ENCODE measurements at regions not wholly inside any gene's neighbourhood (a gene's known extent, or its start where the extent isn't known, plus 50 kb on each side); places are given as distances from the start of the nearest gene placed in this dataset.

GRCh38 chr2:9103663-9104277 lies 100.3 kb upstream of the MBOAT2 start:
- DNase-seq: no peak

- no peak for DNase-seq
Observed at GRCh38 chr2:9102861-9103662, 99.6 kb upstream of the MBOAT2 start.

- DNase-seq: no peak
Observed at GRCh38 chr2:9101763-9102425, 98.4 kb upstream of the MBOAT2 start.

DNA sequence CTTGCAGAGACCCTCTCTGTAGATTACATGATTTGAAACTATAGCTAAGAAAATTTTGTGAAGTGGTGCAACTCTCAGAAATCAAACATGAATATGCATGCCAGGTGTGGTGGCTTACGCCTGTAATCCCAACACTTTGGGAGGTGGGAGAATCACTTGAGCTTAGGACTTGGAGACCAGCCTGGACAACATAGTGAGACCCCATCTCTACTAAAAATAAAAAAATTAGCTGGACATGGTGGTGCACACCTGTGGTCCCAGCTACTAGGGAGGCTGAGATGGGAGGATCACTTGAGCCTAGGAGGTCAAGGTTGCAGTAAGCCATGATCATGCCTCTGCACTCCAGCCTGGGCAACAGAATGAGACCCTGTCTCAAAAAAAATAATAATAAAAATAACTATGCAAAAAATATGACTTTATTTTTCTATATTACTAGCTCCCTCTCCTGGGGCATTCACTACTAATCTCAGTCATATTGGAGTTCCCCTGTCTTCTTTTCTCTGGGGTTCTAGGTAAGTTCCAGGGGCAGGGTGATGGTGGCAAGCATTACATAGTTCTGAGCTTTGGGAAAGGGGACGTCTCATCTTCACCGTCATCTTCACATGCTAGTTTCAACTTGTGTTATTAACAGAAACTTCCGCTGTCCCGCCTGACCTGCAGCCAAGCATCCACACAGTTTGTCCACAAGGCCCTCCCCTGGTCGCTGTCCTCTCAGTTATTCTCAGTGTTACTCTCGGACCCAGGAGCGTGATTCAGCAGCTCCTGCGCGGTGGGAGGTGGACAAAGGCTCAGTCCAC lies 96.8 kb upstream of the MBOAT2 start:
- no peak for DNase-seq

- no peak for DNase-seq
Observed at GRCh38 chr2:9099341-9099751, 95.9 kb upstream of the MBOAT2 start.

- no peak for DNase-seq
Observed at GRCh38 chr2:9097892-9098291, 94.4 kb upstream of the MBOAT2 start.

DNA sequence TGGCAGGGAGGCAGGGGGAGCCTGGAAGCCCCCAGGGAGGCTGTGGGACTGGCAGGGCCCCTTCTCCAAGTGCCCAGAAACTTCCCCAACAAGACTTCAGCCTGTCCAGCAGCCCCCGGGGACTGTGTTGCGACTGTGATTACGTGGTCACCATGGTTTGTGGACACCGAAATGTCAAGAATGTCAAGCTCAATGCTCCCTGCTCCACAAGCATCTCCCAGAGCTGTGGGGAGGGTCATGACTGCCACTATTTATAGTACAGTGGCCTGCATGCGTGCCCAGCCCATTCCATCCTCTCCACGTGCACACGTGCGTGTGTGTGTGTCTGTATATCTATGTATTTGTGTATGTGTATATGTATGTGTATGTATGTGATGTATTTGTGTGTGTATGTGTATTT lies 93.8 kb upstream of the MBOAT2 start:
- DNase-seq: no peak

DNA sequence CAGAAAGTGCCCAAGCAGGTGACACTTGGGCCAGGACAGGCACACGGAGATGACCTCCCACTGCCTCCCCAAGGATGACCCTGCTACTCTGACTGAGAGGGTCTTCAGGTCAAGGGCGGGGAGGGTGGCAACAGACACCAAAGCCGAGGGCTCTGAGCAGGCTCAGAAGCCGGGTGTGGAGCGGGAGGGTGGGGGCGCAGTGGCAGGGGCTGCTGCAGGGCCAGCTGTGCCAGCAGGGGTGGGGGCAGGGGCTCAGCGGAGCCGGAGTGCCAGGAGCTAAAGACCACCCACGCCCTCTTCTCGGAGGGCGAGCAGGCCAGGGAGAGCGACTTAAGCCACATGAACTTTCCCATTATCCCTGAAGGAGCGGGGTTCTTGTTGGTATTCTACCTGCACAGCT lies 93.3 kb upstream of the MBOAT2 start:
- no peak for DNase-seq

DNA sequence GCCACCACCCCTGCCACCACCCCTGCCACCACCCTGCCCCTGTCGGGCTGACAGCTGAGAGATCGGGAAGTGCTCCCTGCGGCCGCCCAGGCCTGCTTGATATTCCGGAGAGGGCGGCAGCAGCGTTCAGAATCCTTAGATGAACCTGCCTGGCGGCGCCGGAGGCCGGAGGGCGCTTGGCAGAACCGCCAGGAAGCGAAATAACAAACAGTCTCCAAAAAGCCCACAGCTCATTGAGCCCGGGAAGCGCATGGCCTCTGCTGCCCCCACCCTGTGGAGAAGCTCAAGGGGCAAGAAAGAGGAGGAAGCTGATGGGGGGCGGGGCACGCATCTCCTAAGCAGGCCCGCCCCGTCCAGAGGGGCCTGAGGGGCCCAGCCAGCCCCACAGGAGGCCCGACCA lies 92.2 kb upstream of the MBOAT2 start:
- no peak for DNase-seq

- DNase-seq: no peak
Observed at GRCh38 chr2:9095226-9095625, 91.7 kb upstream of the MBOAT2 start.

DNA sequence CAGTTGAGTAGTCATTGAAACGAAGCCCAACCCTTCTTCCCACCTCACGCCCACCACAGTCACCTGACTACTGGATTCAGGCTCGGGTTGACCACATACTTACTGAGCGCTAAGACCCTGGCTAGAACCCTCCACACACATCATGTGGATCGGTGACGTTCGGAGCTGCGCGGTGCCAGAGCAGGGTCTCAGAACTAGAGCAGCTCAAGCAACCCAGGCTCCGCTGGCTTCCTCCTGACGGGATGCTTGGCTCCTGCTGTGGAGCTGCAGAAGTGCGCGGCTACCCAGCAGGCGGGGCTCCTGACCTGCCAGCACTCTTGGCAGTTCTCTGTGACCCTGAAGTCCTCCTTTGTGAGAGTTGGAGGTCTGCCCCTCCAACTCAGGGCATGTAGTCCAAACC lies 90.6 kb upstream of the MBOAT2 start:
- no peak for DNase-seq

- DNase-seq: no peak
Observed at GRCh38 chr2:9093324-9093723, 89.8 kb upstream of the MBOAT2 start.

DNA sequence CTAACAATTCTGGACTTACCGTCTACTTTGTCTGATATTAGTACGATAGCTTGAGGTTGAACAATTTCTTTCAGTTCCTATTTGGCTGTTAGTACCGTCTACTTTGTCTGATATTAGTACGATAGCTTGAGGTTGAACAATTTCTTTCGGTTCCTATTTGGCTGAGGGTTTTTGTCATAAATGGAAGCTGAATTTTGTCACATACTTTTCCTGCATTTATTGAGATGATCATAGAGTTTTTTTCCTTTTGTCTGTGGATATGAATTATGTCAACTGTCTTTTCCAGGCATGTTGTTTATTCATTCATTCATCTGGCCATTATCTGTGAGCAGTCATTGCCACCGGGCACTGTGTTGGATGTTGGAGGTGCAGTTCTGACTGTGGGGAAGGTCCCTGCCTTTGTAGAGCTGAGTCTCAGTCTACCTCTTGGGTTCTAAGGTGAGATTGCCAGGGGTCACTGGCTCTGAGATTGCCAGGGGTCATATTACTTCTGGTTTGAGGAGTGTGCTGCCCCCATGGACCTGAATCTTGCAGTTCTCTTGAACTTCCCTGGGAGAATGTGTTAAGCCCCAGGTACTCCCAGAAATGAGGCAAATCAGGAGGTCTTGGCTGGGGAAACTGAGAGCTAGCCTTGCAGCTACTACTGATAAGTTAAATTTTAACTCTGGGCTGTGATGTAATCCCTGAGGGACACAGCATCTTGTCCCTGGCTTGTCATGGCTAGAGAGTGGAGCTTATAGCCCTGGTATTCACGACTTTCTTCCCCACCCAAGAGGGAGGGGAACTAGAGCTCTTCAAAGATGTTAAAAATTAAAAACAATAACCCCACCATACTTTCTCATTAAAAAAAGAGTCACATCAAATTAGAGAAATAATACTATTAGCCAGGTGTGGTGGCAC lies 89.1 kb upstream of the MBOAT2 start:
- DNase-seq: no peak

DNA sequence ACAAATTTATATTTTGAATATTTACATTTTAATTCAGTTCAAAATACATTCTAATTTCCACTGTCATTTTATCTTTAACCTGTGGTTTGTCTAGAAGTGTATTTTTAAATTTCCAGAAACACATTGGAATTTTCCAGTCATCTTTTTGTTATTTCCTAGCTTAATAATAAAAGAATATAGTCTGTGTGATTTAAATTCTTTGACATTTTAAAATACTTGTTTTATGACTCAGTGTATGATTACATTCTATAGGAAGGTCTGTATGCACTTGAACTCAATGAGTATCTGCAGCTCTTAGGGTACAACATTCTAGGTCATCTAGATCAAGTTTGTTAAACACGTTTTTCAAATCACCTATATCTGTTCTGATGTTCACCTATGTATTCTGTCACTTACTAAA lies 88.3 kb upstream of the MBOAT2 start:
- DNase-seq: no peak

DNA sequence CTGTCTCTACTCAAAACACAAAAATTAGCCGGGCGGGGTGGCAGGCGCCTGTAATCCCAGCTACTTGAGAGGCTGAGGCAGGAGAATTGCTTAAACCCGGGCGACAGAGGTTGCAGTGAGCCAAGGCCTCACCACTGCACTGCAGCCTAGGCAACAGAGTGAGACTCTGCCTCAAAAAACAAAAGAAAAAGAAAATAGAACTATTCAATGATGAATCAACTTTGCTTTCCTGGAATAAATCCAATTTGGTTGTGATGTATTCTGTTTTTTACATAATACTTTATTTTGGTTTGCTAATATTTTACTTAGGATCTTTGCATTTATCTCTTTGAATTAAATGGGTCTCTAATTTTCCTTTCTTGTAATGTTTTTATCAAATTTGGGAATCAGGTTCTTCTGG lies 86.3 kb upstream of the MBOAT2 start:
- no peak for DNase-seq

GRCh38 chr2:9087121-9087681 lies 83.7 kb upstream of the MBOAT2 start:
- no peak for DNase-seq

DNA sequence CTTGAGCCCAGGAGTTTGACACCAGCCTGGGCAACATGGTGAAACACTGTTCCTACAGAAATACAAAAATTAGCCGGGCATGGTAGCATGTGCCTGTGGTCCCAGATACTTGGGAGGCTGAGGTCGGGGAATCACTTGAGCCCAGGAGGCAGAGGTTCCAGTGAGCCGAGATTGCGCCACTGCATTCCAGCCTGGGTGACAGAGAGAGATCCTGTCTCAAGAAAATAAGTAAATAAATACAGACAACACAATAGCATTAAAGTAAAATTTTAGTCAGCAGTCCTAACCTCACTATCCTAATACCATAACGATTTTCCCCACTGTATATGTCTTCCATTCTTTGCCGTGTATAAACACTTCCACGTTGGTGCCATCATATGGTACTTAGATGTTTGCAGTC lies 83.0 kb upstream of the MBOAT2 start:
- DNase-seq: no peak

GRCh38 chr2:9085353-9085752 lies 81.9 kb upstream of the MBOAT2 start:
- DNase-seq: no peak

DNA sequence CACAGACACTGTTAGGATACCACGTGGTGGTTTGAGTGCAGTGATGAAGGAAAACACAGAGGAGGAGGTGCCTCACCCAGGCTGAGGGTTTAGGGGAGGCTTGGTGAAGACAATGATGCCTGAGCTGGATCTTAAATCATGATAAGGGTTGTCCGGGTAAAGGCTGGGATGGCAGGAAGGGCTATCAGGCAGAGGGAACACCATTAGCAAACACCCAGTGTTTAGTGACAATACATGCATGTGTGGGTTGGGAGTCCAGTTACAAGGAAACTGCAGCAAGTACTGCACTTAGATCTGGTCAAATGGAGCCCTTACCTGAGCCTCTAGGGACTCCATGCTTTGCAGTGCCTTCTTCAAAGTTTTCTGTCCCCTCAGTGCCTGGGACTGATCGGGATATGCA lies 79.8 kb upstream of the MBOAT2 start:
- no peak for DNase-seq

DNA sequence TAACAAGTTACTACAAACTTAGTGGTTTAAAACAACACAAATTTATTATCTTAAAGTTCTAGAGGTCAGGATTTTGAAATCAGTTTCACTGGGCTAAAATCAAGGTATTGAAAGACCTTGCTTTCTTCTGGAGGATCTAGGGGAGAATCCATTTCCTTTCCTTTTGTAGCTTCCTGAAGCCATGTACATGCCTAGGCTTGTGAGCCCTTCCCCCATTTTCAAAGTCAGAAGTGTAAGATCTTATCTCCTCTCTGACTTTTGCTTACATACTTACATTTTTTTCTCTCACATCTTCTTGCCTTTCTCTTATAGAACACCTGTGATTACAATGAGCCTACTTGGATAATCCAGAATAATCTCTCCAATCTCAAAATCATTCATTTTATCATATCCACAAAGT lies 78.7 kb upstream of the MBOAT2 start:
- DNase-seq: no peak

DNA sequence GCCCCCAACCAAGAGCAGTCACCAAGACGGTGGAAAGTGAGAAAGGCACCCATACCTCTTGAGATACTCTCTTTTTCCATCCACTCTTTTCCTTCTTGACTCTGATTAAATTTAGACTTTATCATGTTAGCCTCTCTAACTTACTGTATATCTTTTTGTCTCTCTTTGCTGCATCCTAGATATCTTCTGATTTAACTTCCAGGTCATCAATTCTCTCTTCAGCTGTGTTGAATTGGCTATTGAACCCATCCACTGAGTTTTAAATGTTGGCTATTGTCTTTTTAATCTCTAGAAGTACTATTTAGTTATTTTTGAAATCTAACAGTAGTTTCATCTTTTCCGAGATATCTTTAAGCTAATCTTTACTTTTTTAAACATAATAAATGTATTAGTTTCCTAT lies 78.3 kb upstream of the MBOAT2 start:
- DNase-seq: no peak

GRCh38 chr2:9078405-9078804 lies 74.9 kb upstream of the MBOAT2 start:
- no peak for DNase-seq
